HepG2 (cell line): ENCODE measurements at regions not wholly inside any gene's neighbourhood (a gene's known extent, or its start where the extent isn't known, plus 50 kb on each side); places are given as distances from the start of the nearest gene placed in this dataset.

Experiments
- ATAC-seq: fragments of 200-7000 bp; cut with Tn5 transposase; 3 replicates; pipeline ENCODE4 v1.9.1; 2020; ENCODE audit warnings: mild to moderate bottlenecking, moderate library complexity
- BruUV-seq: library from RNA; stranded (reverse); fragments of 400-500 nt; replicated peaks from 2 replicates; lab custom pipeline; 2021; lab: Mats Ljungman, UMichigan
- CTCF ChIA-PET: fragments of 300-600 bp; formaldehyde crosslinking; extraction: SDS; loops from one replicate; lab custom pipeline; 2021; ENCODE audit warnings: low total read pairs, inconsistent platforms, low intra/inter-chr PET ratio; lab: Yijun Ruan, JAX
- POLR2A ChIA-PET: fragments of 350-600 bp; sonication (Branson Sonifier 250); formaldehyde crosslinking; loops from one replicate; lab custom pipeline; 2020; ENCODE audit warnings: antibody characterized with exemption, inconsistent platforms; lab: Yijun Ruan, JAX
- DNase-seq: peaks from one replicate; pipeline ENCODE4 v3.0.0-alpha.2; 2015; ENCODE audit warnings: low spot score
- FAIRE-seq: peaks from 3 replicates; lab custom pipeline; 2011; peaks lifted over from hg19 to GRCh38; lab: Jason Lieb, UNC
- H2AFZ ChIP-seq: one replicate; pipeline ENCODE4 v1.6.1; 2011; ENCODE audit warnings: low read length, inconsistent platforms
- H3K27ac ChIP-seq: fragments of 300-600 bp; 3 replicates; pipeline ENCODE4 v1.8.0; 2011; ENCODE audit warnings: mixed run types, mild to moderate bottlenecking, mixed read lengths, low read length, inconsistent platforms; ENCODE audit not compliant: insufficient read depth; ENCODE audit errors: extremely low read length
- H3K27me3 ChIP-seq, 2 experiments: fragments of 200-600 bp in 1 of 2; 2 replicates in 1 of 2; 3 replicates in 1 of 2; pipeline versions ENCODE4 v1.6.0 to v1.8.0; 2011; ENCODE audit warnings: low read length in 2 of 2, mild to moderate bottlenecking in 2 of 2, moderate library complexity in 2 of 2, inconsistent platforms in 1 of 2; ENCODE audit not compliant: insufficient read depth in 2 of 2, control insufficient read depth in 1 of 2
- H3K36me3 ChIP-seq, 2 experiments: fragments of 200-600 bp in 1 of 2; replicated peaks in 1 of 2; 2 replicates in 1 of 2; 3 replicates in 1 of 2; pipeline versions ENCODE4 v1.5.1 to v1.8.0; 2011; ENCODE audit warnings: low read length in 2 of 2, inconsistent platforms in 1 of 2; ENCODE audit not compliant: insufficient read depth in 2 of 2, control insufficient read depth in 1 of 2
- H3K4me1 ChIP-seq: 2 replicates; pipeline ENCODE4 v1.5.1; 2012; ENCODE audit warnings: low read length, inconsistent platforms; ENCODE audit not compliant: insufficient read depth
- H3K4me2 ChIP-seq: 2 replicates; pipeline ENCODE4 v1.6.0; 2011; ENCODE audit warnings: low read depth, low read length, inconsistent platforms
- H3K4me3 ChIP-seq, 3 experiments: fragments of 200-600 bp in 1 of 3; sonication (generic), shearing (Covaris generic) in 1 of 3; replicated peaks in 1 of 3; 2 replicates each; pipeline ENCODE4 v1.5.1; 2011 to 2016; ENCODE audit warnings: low read length in 3 of 3, inconsistent platforms in 2 of 3, low read depth in 2 of 3, mild to moderate bottlenecking in 2 of 3, control low read depth in 1 of 3, mixed read lengths in 1 of 3; ENCODE audit not compliant: insufficient read depth in 1 of 3
- H3K79me2 ChIP-seq: one replicate; pipeline ENCODE4 v1.6.1; 2011; ENCODE audit warnings: low read length, inconsistent platforms; ENCODE audit not compliant: insufficient read depth
- H3K9ac ChIP-seq: 2 replicates; pipeline ENCODE4 v1.6.0; 2011; ENCODE audit warnings: mild to moderate bottlenecking, low read depth, low read length, inconsistent platforms; ENCODE audit not compliant: insufficient read depth
- H3K9me3 ChIP-seq: 2 replicates; pipeline ENCODE4 v1.5.1; 2012; ENCODE audit warnings: mild to moderate bottlenecking, low read length
- H4K20me1 ChIP-seq: 2 replicates; pipeline ENCODE4 v1.6.0; 2011; ENCODE audit warnings: inconsistent platforms, mild to moderate bottlenecking, low read length, moderate library complexity; ENCODE audit not compliant: insufficient read depth
- CHCHD3 ChIP-seq: sonication (generic); formaldehyde crosslinking; IDR thresholded peaks from 2 replicates; pipeline ENCODE4 v1.8.0; 2022; ENCODE audit warnings: mild to moderate bottlenecking, missing genetic modification reagents, moderate library complexity
- KAT2B ChIP-seq: fragments of 150-350 bp; IDR thresholded peaks from 2 replicates; pipeline ENCODE4 v1.6.1; 2014; ENCODE audit warnings: low read depth, low read length, borderline replicate concordance
- KDM6A ChIP-seq: IDR thresholded peaks from 2 replicates; pipeline ENCODE4 v1.6.1; 2016; ENCODE audit warnings: low read depth
- MED1 ChIP-seq: sonication (generic); formaldehyde crosslinking; IDR thresholded peaks from 2 replicates; pipeline ENCODE4 v1.4.0; 2020; ENCODE audit warnings: missing genetic modification reagents
- RAD51 ChIP-seq: fragments of 450-650 bp; IDR thresholded peaks from 2 replicates; pipeline ENCODE4 v1.6.1; 2016; ENCODE audit warnings: borderline replicate concordance
- SP1 ChIP-seq, 2 experiments: fragments of 450-650 bp in 1 of 2; sonication (generic) in 1 of 2; formaldehyde crosslinking in 1 of 2; IDR thresholded peaks; 2 replicates each; pipeline versions ENCODE4 v1.4.0 to v1.6.1; 2016 to 2020; ENCODE audit warnings: missing genetic modification reagents in 1 of 2
- ZNF17 ChIP-seq: sonication (generic); formaldehyde crosslinking; IDR thresholded peaks from 2 replicates; pipeline ENCODE4 v1.5.0; 2020; ENCODE audit warnings: mild to moderate bottlenecking, missing genetic modification reagents
- ZNF83 ChIP-seq: sonication (generic); formaldehyde crosslinking; IDR thresholded peaks from 2 replicates; pipeline ENCODE4 v1.4.0; 2020; ENCODE audit warnings: missing genetic modification reagents, mild to moderate bottlenecking, borderline replicate concordance
- in situ Hi-C: cut with HindIII; loops from 2 replicates; pipeline ENCODE4 v1.10.0; 2017; ENCODE audit warnings: low pct_unique_long_range_greater_than_20kb; ENCODE audit not compliant: extremely low pct_ligation_motif_present
- intact Hi-C: fragments of 100-400 bp; cut with micrococcal nuclease; formaldehyde crosslinking; loops from one replicate; pipeline ENCODE4 v1.10.0; 2022; ENCODE audit not compliant: unreplicated experiment
- TF ChIP-seq, protein P1 (sequence below): sonication (generic); formaldehyde crosslinking; IDR thresholded peaks from 2 replicates; pipeline ENCODE4 v1.5.0; 2020; ENCODE audit warnings: mild to moderate bottlenecking, missing genetic modification reagents
- TF ChIP-seq, protein P2 (sequence below): IDR thresholded peaks from 2 replicates; pipeline ENCODE4 v1.6.1; 2016; ENCODE audit warnings: low read depth, borderline replicate concordance
- TF ChIP-seq, protein P3 (sequence below): sonication (generic); formaldehyde crosslinking; IDR thresholded peaks from 2 replicates; pipeline ENCODE4 v1.9.0; 2021; ENCODE audit warnings: missing genetic modification reagents, borderline replicate concordance

GRCh38 chrX:39988496-39988895, 109.3 kb downstream of the BCOR start:
- TF ChIP-seq KDM6A (CRISPR knock-in tag) (no peak), RAD51 (no peak), ZNF17 (CRISPR knock-in tag) (no peak), MED1 (no peak), KAT2B (no peak), CHCHD3 (CRISPR knock-in tag) (no peak), SP1 (IDR thresholded peaks at IDR 0.05) (no peak), SP1 (CRISPR knock-in tag; IDR thresholded peaks at IDR 0.05) (no peak), ZNF83 (CRISPR knock-in tag) (no peak)
- TF ChIP-seq, protein P1, sequence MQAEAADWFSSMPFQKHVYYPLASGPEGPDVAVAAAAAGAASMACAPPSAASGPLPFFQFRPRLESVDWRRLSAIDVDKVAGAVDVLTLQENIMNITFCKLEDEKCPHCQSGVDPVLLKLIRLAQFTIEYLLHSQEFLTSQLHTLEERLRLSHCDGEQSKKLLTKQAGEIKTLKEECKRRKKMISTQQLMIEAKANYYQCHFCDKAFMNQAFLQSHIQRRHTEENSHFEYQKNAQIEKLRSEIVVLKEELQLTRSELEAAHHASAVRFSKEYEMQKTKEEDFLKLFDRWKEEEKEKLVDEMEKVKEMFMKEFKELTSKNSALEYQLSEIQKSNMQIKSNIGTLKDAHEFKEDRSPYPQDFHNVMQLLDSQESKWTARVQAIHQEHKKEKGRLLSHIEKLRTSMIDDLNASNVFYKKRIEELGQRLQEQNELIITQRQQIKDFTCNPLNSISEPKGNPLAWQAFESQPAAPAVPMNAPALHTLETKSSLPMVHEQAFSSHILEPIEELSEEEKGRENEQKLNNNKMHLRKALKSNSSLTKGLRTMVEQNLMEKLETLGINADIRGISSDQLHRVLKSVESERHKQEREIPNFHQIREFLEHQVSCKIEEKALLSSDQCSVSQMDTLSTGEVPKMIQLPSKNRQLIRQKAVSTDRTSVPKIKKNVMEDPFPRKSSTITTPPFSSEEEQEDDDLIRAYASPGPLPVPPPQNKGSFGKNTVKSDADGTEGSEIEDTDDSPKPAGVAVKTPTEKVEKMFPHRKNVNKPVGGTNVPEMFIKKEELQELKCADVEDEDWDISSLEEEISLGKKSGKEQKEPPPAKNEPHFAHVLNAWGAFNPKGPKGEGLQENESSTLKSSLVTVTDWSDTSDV (CRISPR knock-in tag), result no peak
- TF ChIP-seq, protein P2, sequence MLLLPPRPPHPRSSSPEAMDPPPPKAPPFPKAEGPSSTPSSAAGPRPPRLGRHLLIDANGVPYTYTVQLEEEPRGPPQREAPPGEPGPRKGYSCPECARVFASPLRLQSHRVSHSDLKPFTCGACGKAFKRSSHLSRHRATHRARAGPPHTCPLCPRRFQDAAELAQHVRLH (CRISPR knock-in tag), result no peak
- TF ChIP-seq, protein P3, sequence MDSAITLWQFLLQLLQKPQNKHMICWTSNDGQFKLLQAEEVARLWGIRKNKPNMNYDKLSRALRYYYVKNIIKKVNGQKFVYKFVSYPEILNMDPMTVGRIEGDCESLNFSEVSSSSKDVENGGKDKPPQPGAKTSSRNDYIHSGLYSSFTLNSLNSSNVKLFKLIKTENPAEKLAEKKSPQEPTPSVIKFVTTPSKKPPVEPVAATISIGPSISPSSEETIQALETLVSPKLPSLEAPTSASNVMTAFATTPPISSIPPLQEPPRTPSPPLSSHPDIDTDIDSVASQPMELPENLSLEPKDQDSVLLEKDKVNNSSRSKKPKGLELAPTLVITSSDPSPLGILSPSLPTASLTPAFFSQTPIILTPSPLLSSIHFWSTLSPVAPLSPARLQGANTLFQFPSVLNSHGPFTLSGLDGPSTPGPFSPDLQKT (CRISPR knock-in tag), result no peak
- Histone ChIP-seq H3K36me3 (no peaks in the 10 kb centered on the region), H3K4me1 (peaks cover 62% of the 10 kb centered on the region), H3K4me2 (no peak overlapping the region), H3K4me3 (no peak overlapping the region), H3K27ac (no peak overlapping the region), H3K9ac (no peak overlapping the region), H4K20me1 (no peaks in the 10 kb centered on the region), H3K9me3 (no peaks in the 10 kb centered on the region), H3K79me2 (no peaks in the 10 kb centered on the region), H3K27me3 (no peaks in the 10 kb centered on the region), H2AFZ (no peak overlapping the region)
- no TSS peak for BruUV-seq
- FAIRE-seq (no peak), ATAC-seq (no peak), DNase-seq (no peak)
- in situ Hi-C loops, result no loop called here
- ChIA-PET POLR2A (no interaction called here), CTCF (no interaction called here)
- intact Hi-C loops, result no loop called here
